KBM-7 (cell line): ENCODE measurements at regions not wholly inside any gene's neighbourhood (a gene's known extent, or its start where the extent isn't known, plus 50 kb on each side); places are given as distances from the start of the nearest gene placed in this dataset.
"Not testable (repeated sequence)": the region's sequence is repeated elsewhere in the genome, so short reads cannot be mapped to it uniquely, and the experiment has no call there.

Experiments
- DNase-seq: peaks from one replicate; pipeline ENCODE4 v3.0.0-alpha.2; 2015
- in situ Hi-C: fragments of 300-500 bp; cut with MboI; formaldehyde crosslinking; loops from 2 replicates; pipeline ENCODE4 v1.14.3; 2020; ENCODE audit warnings: low sequenced_read_pairs, low pct_unique_long_range_greater_than_20kb, mixed read lengths

DNA sequence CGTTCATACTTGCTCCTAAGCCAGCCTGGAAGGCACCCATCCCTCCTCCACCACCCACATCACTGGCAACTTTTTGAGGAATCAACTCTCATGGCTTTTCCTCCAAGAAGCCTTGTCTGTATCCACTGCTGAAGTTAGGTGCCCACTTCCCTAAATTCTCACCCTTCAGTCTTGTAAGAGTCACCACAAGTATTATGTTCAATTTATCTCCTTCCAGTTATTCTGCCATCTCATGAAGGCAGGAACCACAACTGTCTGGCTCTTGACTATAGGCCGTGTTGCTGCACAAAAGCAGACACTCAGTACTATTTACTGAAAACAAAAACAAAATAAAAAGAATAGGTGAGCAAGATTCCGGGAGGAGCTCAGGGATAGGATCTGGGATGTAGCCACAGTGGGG lies 234.8 kb downstream of the CYRIA start:
- in situ Hi-C loops, result no loop called here
- no peak for DNase-seq

DNA sequence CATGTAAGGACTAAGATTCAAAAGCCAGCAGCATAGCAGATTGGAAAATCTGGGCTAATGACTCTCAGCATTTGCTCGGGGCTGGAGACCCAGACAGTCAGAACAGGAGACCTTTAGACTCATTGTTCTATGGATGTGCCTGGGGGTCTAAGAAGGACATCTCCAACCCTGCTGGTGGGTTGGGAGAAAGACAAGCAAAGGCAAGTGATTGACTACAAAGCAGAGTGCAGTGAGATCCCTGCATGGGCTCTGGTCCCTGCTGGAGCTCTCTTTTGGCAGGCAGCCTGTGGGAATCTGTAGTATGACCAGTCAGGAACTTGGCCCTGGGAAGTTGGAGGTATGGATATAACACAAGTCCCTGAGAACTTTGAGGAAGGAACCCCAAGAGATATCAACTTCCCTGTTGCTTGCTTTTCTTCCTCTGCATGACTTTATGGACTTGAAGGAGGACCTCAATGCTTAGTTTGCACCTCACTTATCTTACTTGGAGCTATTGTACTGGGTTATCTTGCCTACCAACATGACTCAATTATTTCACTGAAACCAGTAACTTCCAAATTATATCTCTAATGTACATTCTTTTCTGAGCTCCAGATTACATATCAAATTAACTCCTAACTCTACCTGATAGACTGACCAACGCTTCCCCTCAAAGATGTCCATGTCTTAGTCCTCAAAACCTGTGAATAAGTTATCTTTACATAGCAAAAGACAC lies 236.0 kb downstream of the CYRIA start:
- in situ Hi-C loops, result no loop called here
- no peak for DNase-seq

DNA sequence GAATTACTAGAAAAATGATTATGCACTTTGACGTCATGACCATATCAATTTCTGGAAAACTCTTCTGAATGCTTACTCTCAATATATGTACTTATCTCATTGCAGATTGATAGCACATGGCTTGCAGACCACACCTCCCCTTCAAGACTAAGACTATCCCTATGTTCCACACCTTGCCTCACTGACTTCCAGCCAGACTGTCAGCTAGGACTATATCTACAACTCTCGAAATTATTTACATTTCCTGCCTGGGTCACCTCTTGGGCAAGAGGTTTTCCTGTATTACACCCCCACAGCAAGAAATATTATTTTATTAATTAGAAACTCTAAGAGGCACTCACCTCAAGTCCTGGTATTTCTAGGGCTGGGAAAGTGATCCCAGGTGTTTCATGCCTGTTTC lies 236.6 kb downstream of the CYRIA start:
- in situ Hi-C loops, result no loop called here
- no peak for DNase-seq

DNA sequence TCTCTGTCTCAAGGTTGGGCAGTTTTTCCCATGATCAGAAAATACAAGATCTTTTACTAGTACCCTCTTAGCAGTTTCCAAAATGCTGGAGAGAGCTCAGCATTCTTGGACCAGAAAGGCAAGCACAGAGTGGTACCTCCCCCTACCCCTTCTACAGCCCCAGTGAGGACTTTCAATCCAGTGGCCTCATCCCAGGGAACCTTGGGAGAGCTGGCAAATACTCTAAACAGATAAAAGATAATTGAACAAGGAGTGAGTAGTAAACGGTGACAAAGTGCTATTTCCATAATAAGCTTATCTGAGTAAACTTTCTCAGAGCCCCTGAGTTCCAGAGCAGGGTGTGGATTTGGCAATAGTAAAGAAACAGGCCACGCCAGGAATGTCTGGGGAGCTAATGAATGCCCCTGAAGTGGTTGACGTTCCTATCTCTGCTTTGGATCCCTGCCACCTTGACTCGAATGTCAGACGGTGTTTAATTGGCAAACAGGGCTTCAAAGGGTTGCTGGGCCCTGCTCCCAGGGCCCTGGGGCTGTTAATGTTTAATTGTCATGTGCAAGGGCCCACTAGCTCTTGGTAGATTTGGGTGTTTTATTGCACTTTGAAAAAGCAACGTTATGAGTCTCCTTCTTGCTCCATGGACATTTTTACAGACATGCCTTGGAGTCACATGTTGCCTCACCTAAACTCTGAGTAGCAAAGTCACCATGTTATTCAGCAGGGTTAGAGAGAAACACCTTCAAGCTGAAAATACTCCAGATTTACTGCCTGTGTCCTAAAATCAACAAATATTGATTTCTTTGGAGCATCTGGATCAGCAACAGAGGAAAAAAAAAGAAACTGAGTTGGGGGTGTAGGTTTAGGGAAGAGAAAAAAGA lies 239.9 kb downstream of the CYRIA start:
- in situ Hi-C loops, result no loop called here
- DNase-seq, result no peak

DNA sequence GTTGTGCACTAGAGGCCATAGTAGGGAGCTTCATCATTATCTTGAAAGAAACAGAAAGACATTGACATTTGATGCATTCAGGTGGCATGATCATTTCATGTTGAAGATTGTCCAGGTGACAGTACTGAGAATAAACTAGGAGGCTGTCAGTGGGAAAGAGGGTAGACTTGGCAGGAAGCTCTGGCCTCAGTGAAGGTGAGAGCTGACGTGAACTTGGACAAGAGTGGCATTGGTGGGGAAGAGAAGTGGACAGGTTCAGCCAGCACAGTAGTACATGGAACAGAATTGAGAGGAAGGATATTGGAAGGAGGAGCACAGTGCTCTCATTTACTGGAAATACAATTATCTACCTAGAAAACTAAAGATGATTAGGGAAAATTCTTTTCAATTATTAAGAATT lies 245.2 kb downstream of the CYRIA start:
- in situ Hi-C loops, result no loop called here

DNA sequence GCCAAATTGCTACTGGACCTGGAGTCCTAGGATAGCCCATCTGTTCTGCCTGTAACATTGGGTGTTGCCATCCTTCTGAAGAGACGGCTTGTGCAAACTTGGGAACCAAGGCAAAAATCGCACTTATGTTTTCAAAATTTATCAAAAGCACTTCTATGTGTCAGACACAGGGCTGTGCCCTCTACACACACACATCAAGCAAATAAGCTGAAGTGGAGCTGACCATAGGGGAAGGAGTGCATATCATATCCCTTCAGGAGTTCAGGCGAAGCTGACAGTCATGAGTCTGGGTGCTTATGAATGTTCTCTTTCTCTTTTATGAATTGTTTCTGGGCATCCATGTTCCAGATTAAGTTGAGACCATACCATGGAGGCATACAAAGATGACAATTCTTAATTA lies 247.9 kb downstream of the CYRIA start:
- in situ Hi-C loops, result no loop called here
- DNase-seq, result no peak

More for the DNA sequence above, 245.2 kb downstream of the CYRIA start:
- DNase-seq, result no peak

DNA sequence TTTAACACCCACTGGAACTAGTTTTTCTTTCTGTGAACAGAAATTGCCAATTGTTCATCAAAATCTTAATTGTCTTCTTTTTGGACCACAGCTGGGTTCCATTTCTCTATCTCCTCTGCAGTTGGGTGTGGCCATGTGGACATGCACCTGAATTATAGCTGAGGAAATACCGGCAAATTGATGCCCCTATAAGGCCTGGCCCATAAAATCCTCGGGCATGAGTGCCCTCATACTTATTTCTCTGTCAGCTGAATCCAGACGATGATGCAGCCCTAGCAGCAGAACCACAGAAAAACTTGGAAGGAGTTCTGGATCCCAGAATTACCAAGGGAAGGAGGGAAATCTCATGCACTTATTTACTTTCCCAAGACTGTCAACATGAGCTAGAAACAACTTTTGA lies 249.0 kb downstream of the CYRIA start:
- no peak for DNase-seq
- in situ Hi-C loops, result no loop called here

DNA sequence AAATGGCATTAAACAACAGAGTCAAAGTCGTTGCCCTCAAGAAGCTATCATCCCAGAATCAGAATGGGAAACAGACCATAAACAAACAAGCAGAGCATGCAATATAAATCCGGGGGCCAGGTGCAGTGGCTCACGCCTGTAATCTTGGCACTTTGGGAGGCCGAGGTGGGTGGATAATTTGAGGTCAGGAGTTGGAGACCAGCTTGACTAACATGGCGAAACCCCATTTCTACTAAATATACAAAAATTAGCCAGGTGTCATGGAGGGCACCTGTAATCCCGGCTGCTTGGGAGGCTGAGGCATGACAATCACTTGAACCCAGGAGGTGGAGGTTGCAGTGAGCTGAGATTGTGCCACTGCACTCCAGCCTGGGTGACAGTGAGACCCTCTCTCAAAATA lies 249.8 kb downstream of the CYRIA start:
- DNase-seq, in situ Hi-C loops: not testable (repeated sequence)

DNA sequence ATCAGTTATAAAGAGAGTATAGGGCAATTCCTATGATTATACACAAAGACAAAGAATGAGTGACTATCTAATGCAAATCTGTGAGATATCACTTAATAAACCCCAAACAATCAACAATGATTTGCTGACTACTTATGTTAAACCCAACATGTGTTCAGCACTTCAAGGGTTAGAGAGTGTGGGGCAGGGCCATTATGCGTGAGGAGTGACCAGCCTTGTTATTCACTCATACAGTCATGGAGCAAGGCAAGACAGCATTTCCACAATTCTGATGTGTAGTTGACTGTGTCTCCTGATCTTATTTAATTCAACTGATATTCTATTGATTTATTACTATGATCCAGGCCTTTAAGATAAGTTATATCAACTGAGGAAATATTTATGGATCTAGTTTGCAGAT lies 251.7 kb downstream of the CYRIA start:
- in situ Hi-C loops, result no loop called here
- no peak for DNase-seq

DNA sequence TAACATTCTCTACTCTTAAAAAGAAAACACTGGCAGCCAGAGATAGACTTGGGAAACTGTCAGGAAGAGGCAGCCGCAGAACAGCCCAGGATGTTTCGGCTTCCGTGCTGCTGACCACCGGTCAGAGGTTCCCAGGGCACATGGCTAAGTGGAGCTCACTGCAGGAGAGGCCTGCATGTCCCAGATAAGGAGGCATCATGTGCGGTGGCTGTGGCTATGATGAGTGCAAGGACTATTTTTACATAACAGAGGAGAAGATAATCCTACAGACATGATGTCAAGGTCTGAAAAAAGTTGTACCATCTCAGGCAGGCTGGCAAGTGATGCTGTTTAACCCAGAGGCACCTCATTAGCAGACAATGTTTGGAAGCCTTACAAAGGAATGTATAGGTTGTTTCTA lies 252.3 kb downstream of the CYRIA start:
- DNase-seq, result no peak
- in situ Hi-C loops, result no loop called here

DNA sequence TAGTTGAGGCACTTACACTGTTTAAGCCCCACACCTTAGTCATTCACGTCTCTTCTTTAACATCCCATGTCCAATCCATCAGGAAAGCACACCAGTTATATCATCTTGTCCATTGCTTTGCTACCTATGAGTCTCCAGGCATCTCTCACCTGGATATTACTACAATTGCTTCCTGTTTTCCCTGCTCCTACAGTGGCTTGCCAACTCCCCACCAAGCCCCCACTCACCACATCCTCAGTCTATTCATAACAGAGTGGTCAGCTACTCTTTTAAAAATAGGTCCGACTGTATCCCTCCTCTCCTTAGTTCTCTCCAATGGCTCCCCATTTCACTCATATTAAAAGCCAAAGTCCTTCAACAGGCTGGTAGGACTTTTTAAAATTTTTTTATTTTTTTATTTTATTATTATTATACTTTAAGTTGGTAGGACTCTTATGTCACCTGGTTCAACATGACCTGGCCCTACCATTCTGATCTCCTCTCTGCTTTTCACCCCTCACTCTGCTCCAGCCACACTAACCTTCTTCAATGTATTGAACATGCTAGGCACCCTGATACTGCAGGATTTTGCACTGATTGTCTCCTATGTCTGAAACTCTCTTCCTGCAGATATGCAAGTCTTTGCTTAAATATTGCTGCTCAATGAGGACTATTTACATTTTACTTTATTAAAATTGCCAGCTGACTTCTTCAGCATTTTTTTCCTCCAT lies 253.2 kb downstream of the CYRIA start:
- no peak for DNase-seq

DNA sequence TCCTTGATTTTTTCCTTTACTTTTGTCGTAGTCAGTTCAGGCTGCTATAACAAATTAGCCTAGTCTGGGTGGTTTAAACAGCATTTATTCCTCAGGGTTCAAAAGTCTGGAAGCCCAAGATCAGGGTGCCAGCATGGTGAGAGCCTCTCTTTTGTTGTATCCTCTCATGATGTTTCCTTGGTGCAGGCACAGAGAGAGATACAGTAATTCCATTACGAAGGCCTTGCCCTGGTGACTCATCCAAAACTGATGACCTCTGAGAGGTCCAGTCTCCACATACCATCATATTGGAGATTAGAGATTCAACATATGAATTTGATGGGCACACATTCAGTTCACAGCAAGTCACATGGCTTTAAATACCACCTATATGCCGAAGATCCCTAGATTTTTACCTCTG lies 253.8 kb downstream of the CYRIA start:
- in situ Hi-C loops, result no loop called here
- no peak for DNase-seq

More for the DNA sequence above, 253.2 kb downstream of the CYRIA start:
- in situ Hi-C loops, result no loop called here

DNA sequence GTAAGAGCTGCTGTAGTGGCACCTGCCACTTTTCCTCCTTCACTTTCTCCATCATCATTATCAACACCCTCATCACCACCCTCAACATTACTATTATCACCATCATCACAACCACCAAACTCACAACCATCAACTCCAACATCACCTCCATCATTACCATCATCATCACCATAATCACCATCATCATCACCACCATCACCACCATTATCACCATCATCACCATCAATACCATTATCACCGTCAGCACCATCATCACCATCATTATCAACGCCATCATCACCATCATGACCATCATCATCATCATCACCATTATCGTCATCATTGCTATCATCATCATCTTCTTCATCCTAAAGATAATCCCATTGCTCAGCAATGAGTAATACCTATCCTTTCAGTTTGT lies 255.8 kb downstream of the CYRIA start:
- in situ Hi-C loops, result no loop called here
- no peak for DNase-seq

DNA sequence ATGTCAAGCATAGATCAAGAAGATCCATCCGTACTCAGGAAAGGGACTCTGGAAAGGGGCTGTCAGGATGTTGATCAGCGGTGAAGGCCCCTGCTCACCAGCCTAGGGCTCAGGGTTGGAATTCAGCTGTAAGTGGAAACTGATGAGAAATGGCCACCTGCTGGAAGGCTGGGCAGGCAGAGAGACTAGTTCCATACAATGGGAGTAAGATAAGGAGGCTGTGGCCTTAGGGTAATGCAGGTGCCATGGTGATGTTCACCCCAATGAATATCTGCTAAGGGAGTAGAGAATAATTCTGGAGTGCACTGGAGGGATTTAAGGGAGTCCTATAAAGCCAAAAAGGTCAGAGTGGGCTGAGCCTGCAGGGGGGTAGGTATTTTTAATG lies 256.6 kb downstream of the CYRIA start:
- in situ Hi-C loops, result no loop called here
- DNase-seq, result no peak

DNA sequence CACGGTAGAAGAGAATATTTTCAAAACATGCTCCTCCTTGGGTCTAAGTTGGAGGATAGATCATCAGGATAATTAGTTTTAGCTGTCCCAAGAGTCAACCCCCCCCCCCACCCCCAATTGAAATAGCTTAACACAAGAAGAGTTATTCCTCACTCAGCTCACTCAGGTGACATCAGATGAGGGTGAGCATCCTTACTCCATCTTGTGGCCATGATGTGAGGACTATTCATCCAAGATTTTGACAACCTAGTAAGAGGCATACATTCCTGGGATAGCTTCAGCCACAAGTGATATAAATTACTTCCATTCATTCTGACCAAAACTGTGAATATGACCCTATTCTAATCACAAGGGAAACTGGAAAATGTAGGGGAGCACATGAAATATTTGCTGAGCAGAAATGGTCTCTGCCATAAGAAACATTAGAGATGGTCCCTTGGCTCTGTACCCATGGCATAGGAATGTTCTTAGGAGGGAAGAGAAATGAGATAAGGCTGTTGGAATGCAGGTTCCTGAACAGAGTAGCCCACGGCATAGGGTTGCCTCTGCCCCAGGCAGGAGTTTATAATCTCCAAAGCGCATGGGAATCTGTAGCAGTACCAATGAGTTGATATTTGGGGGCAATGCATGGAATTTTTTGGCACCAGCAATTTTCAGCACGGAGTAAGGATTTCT lies 257.2 kb downstream of the CYRIA start:
- in situ Hi-C loops, result no loop called here
- DNase-seq, result no peak

DNA sequence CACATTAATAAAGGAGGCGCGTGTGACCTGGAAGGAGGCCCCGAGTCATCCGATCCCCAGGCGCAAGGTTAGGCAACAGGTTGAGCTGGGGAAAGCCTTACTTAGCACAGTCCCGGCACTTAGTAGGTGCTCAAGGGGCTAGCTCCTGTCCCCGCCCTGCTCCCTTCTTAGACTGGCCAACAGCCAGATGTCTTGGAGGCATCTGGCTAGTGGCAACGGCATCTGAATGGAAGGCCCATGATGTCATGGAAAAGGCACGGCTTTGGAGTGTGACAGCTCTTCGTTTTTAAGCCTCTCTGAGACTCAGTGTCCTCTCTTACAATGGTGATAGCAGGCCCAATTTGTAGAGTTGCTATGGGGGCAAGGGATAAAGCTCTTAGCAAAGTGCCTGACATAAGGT lies 258.3 kb downstream of the CYRIA start:
- in situ Hi-C loops, result no loop called here
- DNase-seq, result no peak

DNA sequence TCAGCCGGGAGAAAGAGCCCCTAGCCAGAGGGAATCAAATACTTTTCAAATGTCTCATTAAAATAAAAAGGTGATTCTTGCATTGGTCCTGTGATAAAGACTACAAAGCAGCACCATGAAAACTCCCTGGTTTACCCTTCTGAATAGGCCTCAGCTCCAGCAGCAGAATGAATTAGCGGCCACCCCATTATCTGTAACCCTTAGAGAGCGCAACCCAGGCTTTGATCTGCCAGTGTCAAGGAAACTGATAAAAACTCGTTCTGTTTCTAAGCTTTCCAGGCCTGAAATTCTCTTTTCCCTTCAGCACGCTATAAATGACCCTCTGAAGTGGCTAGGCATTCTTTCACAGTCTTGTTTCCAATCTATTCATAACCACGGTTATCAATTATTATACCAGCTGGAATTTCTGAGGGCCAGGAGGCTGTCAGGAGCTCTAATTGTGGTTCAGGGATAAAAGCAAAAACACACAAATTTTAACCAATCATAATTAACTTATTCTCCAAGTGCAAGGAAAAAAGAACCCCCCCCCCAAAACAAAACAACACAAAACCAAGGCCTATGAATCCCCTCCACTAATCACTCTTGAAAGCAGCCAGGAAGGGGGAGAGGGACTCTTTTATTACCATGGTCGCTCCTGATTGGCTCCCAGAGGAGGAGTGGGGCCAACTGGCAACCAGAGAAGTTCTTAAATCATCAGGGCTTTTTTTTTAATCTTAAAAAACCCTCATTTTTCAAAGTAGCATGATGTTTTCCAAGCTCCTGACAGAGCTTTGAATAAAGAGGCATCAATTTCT lies 258.9 kb downstream of the CYRIA start:
- no peak for DNase-seq
- in situ Hi-C loops, result no loop called here

DNA sequence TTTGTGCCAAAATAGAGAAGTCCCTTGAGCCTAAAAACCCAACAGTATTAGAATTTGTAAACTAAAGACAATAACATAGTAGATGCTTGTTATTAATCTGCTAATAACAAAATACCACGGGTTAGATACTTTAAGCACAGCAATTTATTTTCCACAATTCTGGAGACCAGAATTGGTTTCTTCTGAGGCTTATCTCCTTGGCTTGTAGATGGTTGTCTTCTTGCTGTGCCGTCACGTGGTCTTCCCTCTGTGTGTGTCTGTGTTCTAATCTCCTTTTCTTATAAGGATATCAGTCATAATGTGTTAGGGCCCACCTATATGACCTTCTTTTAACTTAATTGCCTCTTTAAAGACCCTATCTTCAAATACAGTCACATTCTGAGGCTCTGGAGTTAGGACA lies 260.1 kb downstream of the CYRIA start:
- in situ Hi-C loops, result no loop called here
- no peak for DNase-seq
